Keratinocyte (primary cell): ENCODE measurements at regions not wholly inside any gene's neighbourhood (a gene's known extent, or its start where the extent isn't known, plus 50 kb on each side); places are given as distances from the start of the nearest gene placed in this dataset.

ENCODE experiments used
- DNase-seq: peaks from one replicate; pipeline ENCODE4 v3.0.0-alpha.2; 2011; ENCODE audit warnings: low read depth, missing footprints, low spot score
- FAIRE-seq: peaks from 2 replicates; lab custom pipeline; 2011; peaks lifted over from hg19 to GRCh38; lab: Jason Lieb, UNC
- H2AFZ ChIP-seq: 2 replicates; pipeline ENCODE4 v1.6.0; 2012; ENCODE audit warnings: low read length, control low read depth, inconsistent platforms; ENCODE audit not compliant: control insufficient read depth
- H3K27ac ChIP-seq: 2 replicates; pipeline ENCODE4 v1.5.1; 2011; ENCODE audit warnings: low read length; ENCODE audit not compliant: control insufficient read depth, insufficient read depth
- H3K27me3 ChIP-seq: 3 replicates; pipeline ENCODE4 v1.6.0; 2011; ENCODE audit warnings: low read length; ENCODE audit not compliant: control insufficient read depth, insufficient read depth; ENCODE audit errors: extremely low read depth
- H3K36me3 ChIP-seq, 2 experiments: 2 replicates in 1 of 2; 3 replicates in 1 of 2; pipeline ENCODE4 v1.5.1; 2011; ENCODE audit warnings: low read length in 2 of 2, mild to moderate bottlenecking in 1 of 2; ENCODE audit not compliant: control insufficient read depth in 2 of 2, insufficient read depth in 2 of 2; ENCODE audit errors: extremely low read depth in 1 of 2
- H3K4me1 ChIP-seq: 3 replicates; pipeline ENCODE4 v1.5.1; 2011; ENCODE audit warnings: low read length; ENCODE audit not compliant: control insufficient read depth, insufficient read depth; ENCODE audit errors: extremely low read depth
- H3K4me2 ChIP-seq: 3 replicates; pipeline ENCODE4 v1.6.0; 2011; ENCODE audit warnings: low read depth, low read length; ENCODE audit not compliant: control insufficient read depth, insufficient read depth; ENCODE audit errors: extremely low read depth
- H3K4me3 ChIP-seq, 3 experiments: fragments of 200-600 bp in 1 of 3; sonication (generic) in 1 of 3; 2 replicates in 2 of 3; 3 replicates in 1 of 3; pipeline ENCODE4 v1.5.1; 2011 to 2016; ENCODE audit warnings: low read length in 3 of 3, mild to moderate bottlenecking in 3 of 3, control low read depth in 2 of 3, inconsistent platforms in 1 of 3, low read depth in 1 of 3, mixed read lengths in 1 of 3, mixed run types in 1 of 3, moderate library complexity in 1 of 3; ENCODE audit not compliant: control insufficient read depth in 2 of 3, insufficient read depth in 2 of 3; ENCODE audit errors: extremely low read depth in 1 of 3
- H3K79me2 ChIP-seq: 2 replicates; pipeline ENCODE4 v1.6.0; 2012; ENCODE audit warnings: low read length; ENCODE audit not compliant: control insufficient read depth, insufficient read depth
- H3K9ac ChIP-seq: 3 replicates; pipeline ENCODE4 v1.6.0; 2011; ENCODE audit warnings: low read length; ENCODE audit not compliant: control insufficient read depth, insufficient read depth; ENCODE audit errors: extremely low read depth
- H3K9me1 ChIP-seq: 3 replicates; pipeline ENCODE4 v1.6.0; 2011; ENCODE audit warnings: low read length; ENCODE audit not compliant: control insufficient read depth, insufficient read depth; ENCODE audit errors: extremely low read depth
- H3K9me3 ChIP-seq: 2 replicates; pipeline ENCODE4 v1.5.1; 2012; ENCODE audit warnings: low read depth, low read length; ENCODE audit not compliant: control insufficient read depth
- H4K20me1 ChIP-seq: 3 replicates; pipeline ENCODE4 v1.6.0; 2011; ENCODE audit warnings: low read length; ENCODE audit not compliant: control insufficient read depth, insufficient read depth; ENCODE audit errors: extremely low read depth
- EZH2 ChIP-seq: IDR thresholded peaks from one replicate; pipeline ENCODE4 v1.6.1; 2012; ENCODE audit warnings: inconsistent platforms, mild to moderate bottlenecking, low read length, moderate library complexity
- dilution Hi-C: fragments of 300-500 bp; cut with MboI; formaldehyde crosslinking; loops from one replicate; pipeline ENCODE4 v1.7.0; 2020; ENCODE audit warnings: low sequenced_read_pairs; ENCODE audit not compliant: extremely low pct_ligation_motif_present
- TF ChIP-seq, protein P1 (sequence below), 3 experiments: IDR thresholded peaks in 1 of 3; conservative IDR thresholded peaks in 1 of 3; optimal IDR thresholded peaks in 1 of 3; 2 replicates in 2 of 3; 3 replicates in 1 of 3; pipeline versions ENCODE3 to v1.5.1; 2011; ENCODE audit warnings: low read length in 3 of 3, mild to moderate bottlenecking in 3 of 3, moderate library complexity in 2 of 3, control low read depth in 1 of 3, inconsistent platforms in 1 of 3; ENCODE audit not compliant: insufficient read depth in 2 of 3; ENCODE audit errors: extremely low read depth in 1 of 3

- Histone ChIP-seq H3K36me3 (peaks cover 0 to 5% of the 10 kb centered on the region in 2 experiments), H3K9ac (peak overlapping the region; percentile 43), H3K9me3 (no peaks in the 10 kb centered on the region), H3K27me3 (no peaks in the 10 kb centered on the region), H3K79me2 (peaks cover 88% of the 10 kb centered on the region), H3K4me1 (peaks cover 60% of the 10 kb centered on the region), H3K9me1 (no peaks in the 10 kb centered on the region), H3K27ac (peak overlapping the region; percentile 97), H3K4me2 (peak overlapping the region; percentile 23), H3K4me3 (no peak overlapping the region), H4K20me1 (no peaks in the 10 kb centered on the region), H2AFZ (no peak overlapping the region)
- no peak for DNase-seq
- FAIRE-seq: no peak
- TF ChIP-seq, protein P1, sequence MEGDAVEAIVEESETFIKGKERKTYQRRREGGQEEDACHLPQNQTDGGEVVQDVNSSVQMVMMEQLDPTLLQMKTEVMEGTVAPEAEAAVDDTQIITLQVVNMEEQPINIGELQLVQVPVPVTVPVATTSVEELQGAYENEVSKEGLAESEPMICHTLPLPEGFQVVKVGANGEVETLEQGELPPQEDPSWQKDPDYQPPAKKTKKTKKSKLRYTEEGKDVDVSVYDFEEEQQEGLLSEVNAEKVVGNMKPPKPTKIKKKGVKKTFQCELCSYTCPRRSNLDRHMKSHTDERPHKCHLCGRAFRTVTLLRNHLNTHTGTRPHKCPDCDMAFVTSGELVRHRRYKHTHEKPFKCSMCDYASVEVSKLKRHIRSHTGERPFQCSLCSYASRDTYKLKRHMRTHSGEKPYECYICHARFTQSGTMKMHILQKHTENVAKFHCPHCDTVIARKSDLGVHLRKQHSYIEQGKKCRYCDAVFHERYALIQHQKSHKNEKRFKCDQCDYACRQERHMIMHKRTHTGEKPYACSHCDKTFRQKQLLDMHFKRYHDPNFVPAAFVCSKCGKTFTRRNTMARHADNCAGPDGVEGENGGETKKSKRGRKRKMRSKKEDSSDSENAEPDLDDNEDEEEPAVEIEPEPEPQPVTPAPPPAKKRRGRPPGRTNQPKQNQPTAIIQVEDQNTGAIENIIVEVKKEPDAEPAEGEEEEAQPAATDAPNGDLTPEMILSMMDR (optimal IDR thresholded peaks at IDR 0.05 in 1 of 3, IDR thresholded peaks at IDR 0.05 in 1 of 3, conservative IDR thresholded peaks at IDR 0.05 in 1 of 3; ENCODE audit: extremely low read depth in 1 of 3, insufficient read depth in 2 of 3, low read length in 3 of 3): no peak
- no peak for TF ChIP-seq EZH2
- dilution Hi-C loops: no loop called here
Measured at GRCh38 chr6:138685781-138686180, 87.8 kb upstream of the CCDC28A start.

- Histone ChIP-seq H3K4me2 (no peak overlapping the region), H4K20me1 (no peaks in the 10 kb centered on the region), H3K36me3 (peaks cover 0 to 5% of the 10 kb centered on the region in 2 experiments), H3K9ac (no peak overlapping the region), H3K4me1 (peaks cover 46% of the 10 kb centered on the region), H3K27ac (no peak overlapping the region), H3K27me3 (no peaks in the 10 kb centered on the region), H3K4me3 (no peak overlapping the region), H2AFZ (no peak overlapping the region), H3K9me3 (no peaks in the 10 kb centered on the region), H3K79me2 (peaks cover 77% of the 10 kb centered on the region), H3K9me1 (no peaks in the 10 kb centered on the region)
- FAIRE-seq (no peak), DNase-seq (no peak)
- dilution Hi-C loops: no loop called here
- no peak for TF ChIP-seq EZH2
- TF ChIP-seq, protein P1 (optimal IDR thresholded peaks at IDR 0.05 in 1 of 3, IDR thresholded peaks at IDR 0.05 in 1 of 3, conservative IDR thresholded peaks at IDR 0.05 in 1 of 3; ENCODE audit: extremely low read depth in 1 of 3, insufficient read depth in 2 of 3, low read length in 3 of 3): no peak
Measured at GRCh38 chr6:138688580-138688979, 85.0 kb upstream of the CCDC28A start.
